Stimulated activated CD4-positive, alpha-beta T cell treated with anti-CD3 and anti-CD28 coated beads, Interleukin-12 subunit alpha, Interleukin-12 subunit beta, amount 100 ng/mL, for 48 hours (primary cell): ENCODE measurements at regions not wholly inside any gene's neighbourhood (a gene's known extent, or its start where the extent isn't known, plus 50 kb on each side); places are given as distances from the start of the nearest gene placed in this dataset.
"Not testable (repeated sequence)": the region's sequence is repeated elsewhere in the genome, so short reads cannot be mapped to it uniquely, and the experiment has no call there.

Experiments used
- DNase-seq, 3 donors: peaks; one replicate each; pipeline ENCODE4 v3.0.0-alpha.2; 2020; ENCODE audit warnings: low read depth in 2 of 3, low spot score in 1 of 3

DNA sequence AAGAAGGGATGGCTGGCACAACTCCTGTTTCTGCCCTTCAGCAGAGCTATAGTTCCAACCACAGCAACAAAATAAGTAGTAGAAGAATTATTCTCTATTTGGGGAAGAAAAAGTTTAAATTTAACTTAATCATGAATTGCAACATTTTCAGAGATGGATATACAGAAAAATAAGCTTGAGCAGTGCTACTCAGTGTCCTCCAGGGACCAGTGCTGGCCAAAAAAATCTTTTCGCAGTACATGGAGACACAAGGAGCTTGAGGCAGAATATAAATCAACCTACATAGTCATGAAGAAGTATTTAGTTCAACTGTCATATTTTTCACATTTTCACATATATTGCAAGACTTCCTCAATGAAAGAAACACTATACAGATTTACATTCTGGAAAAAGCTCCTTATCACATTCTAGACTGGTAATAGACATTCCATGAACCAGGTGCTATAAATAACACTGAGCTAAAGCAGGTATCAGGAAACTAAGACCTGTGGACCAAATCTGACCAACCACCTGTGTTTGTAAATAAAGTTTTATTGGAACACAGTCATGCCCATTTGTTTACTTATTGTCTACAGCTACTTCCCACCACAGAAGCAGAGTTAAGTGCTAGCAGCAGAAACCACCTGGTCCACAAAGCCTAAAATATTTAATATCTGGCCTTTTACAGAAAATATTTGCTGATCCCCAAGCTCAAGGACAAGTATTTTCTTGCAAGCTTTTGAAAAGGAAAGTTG, 101.9 kb downstream of the RGS21 start:
- no peak for DNase-seq

DNA sequence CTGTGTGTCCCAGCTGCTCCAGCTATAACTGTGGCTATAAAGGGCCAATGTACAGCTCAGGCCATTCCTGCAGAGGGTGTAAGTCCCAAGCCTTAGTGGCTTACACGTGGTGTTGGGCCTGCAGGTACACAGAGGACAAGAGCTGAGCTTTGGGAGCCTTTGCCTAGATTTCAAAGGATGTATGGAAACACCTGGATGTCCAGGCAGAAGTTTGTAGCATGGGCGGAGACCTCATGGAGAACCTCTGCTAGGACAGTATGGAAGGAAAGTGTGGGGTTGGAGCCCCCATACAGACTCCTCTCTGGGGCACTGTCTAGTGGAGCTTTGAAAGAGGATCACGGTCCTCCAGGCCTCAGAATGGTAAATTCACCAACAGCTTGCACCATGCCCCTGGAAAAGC, 113.9 kb downstream of the RGS21 start:
- no peak for DNase-seq

DNA sequence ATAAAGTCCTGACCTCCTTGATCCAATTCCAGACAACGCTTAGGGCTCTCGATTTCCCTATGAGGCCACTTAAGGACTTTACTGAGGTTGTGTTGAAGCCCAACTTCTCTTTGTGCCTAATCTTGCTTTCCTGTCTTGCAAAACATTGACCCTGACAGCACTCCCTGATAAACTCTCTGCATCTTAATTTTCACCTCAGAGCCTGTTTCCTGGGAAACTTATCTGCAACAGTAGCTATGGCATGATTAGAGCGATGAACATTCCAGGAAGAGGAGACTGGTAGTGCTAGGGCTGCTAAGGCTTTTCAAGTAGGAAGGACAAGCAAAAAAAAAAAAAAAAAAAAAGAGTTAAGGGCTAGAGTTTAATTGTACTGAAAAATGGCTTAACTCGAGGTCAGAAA, 118.9 kb downstream of the RGS21 start:
- no peak for DNase-seq

DNA sequence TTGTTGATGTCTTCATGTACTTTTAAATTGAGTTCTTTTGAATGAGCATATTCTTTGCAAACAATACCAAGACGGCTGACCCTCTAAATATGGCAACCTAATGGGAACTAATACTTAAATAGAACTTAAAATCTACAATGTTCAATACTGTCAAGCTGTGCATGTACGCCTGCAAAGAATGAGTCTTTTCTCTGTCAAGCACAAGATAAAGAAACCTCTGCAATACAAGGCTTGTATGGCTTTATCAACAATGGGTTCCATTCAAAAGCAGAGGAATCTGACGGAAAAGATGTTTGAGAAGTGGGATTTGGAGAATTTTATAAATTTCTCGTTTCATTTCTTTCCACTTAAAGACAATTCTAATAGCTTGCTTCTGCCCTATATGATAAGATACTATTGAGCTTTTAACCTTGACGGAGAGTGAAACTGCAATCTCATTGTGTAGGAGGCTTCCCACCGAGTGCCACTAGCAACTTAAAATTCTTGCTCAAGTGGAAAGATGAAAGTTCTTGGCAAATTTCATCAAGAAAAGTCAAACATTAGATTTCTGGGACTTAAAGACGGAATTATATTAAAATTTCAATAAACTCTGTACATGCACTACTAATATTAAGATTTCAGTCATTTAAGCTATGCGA, 119.8 kb downstream of the RGS21 start:
- no peak for DNase-seq

DNA sequence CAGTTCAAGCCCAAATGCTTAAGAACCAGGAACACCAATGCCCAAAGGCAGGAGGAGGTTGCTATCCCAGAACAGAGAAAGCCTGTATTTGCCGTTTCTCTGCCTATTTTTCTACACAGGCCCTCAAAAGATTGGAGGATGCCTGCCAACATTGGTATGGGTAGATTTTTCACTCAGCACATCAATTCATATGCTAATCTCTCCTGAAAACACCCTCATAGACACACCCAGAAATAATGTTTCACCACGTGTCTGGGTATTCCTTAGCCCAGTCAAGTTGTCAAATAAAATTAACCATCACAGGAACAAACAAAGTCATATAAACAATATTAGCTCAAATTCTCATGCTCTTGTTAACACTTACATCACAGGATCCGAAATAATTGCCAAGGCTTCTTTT, 121.9 kb downstream of the RGS21 start:
- no peak for DNase-seq

DNA sequence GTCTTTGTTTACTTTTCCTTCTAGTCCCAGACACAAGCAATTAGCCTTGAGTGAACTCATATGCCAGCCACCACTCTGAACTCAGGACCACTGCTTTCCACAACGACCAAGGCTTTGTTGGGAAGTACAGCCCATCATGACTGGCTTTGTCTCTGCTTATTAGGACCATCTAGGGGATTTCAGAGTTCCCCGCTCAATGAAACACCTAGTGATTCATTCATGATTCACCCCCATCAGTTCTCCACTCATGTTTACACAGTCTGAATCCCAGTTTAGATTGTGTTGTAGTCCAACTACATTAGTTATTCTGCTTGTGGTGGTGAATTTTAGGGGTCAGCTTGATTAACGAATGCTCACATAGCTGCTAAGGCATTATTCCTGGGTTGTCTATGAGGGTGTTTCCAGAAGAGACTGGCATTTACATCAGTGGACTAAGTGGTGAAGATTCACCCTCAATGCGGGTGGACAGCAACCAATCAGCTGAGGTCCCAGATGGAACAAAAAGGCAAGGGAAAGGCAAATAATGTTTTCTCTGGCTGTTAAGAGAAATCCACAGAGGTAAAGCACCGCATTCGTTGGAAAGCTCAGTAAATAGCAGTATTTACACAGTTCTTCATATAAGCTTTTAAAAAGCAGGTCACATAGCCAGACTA, 122.7 kb downstream of the RGS21 start:
- no peak for DNase-seq

DNA sequence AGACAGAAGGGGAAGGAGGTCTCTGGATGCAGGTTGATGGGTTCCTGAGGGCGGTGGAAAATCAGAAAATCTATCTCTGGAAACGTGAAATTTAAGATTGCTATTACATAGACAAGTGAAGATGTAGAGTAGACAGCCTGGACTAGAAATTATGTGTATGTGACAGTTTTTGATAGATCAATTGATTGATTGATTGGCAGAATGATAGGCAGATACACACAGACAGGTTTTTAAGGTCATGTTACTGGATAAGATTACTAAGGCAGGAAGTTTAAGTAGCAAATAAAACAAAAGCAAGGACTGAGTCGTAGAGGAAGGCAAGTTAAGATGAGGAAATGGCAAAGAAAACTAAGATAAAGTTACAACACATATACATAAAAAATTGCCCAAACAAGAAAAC, 124.7 kb downstream of the RGS21 start:
- DNase-seq, result no peak

DNA sequence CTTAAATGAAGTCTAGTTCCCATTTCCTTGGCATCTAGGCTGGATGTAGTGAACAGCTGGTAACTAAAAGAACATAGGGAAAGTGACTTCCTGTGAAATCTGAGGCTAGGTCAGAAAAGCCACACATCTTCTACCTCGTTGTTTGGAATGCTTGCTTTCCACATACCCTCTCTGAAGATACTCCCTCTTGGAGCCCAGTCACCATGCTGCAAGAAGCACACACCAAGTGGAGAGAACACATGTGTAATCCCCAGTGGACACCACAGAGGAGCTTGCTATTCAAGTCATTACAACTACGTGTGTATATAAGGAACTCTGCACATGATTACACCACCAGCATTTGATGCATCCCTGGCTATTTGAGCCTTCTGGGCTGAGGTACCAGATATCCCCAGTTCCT, 125.9 kb downstream of the RGS21 start:
- DNase-seq, result no peak

DNA sequence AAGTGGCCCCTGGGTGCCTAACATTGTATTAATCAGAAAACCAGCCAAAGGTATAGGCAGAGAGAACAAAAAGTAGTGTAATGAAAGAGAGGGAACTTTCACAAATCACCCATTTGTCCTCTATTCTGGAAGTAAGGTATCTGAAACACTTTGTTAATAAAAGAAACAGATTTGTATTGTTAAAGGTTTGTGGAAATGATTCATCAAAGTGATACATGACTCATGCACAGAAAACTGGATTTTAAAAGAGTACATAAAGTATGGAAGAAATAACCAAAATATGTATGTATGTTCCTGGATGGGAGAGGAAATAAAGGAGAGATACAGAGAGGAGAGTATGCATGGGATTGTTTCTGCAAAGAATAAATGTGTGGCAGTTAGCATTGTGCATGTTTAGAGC, 126.8 kb downstream of the RGS21 start:
- no peak for DNase-seq

DNA sequence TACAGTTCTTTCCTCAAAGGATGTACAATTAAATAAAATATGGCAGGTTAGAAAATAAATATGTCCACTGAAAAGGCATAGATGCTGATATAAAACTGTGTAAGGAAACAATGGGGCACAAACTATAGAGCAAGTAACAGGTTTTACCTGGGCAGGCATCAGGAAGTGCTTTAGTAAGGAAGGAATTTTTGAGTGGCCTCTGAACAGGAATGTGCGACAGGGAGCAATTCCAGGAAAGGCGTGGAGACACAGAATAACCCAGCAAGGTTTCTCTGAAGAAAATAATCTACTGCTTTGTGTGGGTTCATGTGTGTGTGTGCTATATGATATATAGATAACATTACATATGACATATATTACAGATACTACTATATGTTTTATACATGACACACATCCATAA, 128.4 kb downstream of the RGS21 start:
- no peak for DNase-seq

DNA sequence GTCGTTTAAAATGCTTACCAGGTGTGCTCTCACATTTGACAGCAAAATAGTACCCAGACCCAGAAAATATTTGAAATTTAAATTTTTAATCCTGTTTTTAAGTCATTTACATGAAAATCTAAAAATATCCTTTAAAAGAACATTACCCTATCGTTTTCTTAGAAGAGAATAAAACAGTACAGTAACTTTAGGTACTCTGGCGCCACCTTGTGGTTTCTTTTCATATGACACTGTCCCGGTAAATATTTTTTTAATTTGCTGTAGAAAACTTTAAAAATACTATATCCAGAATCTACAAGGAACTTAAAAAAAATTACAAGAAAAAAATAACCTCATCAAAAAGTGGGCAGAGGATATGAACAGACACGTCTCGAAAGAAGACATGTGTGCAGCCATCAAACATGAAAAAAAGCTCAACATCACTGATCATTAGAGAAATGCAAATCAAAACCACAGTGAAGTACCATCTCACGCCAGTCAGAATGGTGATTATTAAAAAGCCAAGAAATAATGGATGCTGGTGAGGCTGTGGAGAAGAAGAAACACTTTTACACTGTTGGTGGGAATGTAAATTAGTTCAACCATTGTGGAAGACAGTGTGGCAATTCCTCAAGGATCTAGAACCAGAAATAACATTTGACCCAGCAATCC, 129.2 kb downstream of the RGS21 start:
- DNase-seq, result peak in 2 of 3 donors; percentile 19 to 72

DNA sequence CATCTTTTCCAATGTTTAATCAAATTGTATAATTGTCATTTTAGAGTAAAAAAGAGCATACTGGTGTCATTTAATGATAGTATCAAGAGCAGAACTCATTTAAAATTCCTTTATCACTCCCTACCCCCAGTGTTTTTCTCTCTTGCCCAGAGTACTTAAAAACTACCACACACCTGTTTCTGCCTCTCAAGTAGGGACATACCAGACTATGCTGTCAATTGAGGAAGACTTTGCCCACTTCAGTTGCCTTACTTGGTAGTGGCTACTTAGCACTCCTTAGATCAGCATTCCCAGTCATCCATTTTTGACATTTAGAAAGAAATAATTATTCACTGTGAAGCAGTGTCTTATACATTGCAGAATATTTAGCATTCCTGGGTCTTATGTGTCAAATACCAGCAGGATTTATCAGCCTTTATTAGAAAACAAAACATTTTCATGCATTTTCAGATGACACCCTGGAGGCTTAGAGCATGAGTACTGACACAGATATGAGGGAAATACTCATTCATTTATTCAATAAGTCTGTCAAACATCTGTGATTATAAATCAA, 127.5 kb upstream of the RGS1 start:
- no peak for DNase-seq

DNA sequence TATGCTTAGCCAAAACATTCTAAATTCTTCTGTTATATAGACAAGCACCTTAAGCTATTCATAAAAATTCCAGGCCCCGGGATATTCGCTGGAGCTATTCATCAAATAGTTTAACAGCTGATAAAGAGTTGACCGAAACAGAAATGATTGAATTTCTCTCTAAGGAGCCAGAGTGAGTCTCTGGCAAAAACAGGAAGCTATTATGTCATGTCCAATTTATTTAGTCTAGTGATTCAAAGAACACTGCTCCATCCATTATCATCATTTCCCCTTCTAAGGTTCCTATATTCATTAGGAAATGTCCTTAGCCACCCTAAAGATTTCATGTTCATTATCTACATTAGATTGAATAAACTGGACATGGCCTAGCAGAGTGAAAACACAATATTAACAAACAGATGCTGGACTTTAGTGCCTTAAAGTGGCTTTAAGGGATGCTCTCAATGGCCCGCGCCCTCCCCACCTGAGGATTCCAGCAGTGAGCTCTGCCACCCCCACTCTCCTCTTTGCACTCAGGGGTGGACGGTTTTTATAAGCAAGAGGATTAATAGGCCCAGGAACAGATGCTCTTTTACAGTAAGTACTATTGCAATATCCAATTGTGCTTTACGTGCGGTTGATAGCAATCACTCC, 122.1 kb upstream of the RGS1 start:
- no peak for DNase-seq

DNA sequence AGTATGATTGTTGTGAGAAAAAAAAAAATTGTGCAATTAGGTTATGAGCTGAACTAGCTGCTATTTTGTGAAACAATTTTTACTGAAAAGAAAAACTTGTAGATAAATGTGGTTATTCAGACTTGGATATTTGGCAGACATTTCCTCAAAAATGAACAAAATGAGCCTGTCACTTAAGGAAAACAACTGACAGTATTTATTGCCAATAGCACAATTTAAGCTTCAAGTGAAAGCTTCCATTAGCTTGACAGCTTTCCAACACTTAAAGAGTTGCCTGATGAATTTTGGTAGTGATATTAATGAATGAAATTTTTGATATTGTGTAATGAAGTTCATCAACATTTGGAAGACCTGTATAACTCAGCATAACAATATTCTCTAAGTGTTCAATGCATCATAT, 116.1 kb upstream of the RGS1 start:
- DNase-seq, result no peak

DNA sequence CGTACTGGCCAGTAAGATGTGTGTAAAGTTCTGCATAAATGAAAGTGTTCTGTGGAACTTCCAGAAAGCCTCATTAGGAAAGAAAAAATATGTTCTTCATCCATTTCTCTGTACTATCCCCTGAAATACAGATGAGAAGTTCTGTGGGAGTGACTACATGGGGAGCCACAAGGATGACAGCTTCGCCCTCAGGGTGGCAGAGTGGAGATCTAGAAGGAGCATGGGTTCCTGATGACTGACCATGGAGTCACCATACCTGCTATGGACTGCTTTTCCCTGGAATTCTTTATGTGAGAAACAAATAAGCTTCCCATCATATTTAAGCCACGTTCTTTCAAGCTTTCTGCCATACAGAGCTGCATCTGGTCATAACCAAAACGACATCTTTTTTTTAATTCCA, 113.9 kb upstream of the RGS1 start:
- DNase-seq, result no peak

DNA sequence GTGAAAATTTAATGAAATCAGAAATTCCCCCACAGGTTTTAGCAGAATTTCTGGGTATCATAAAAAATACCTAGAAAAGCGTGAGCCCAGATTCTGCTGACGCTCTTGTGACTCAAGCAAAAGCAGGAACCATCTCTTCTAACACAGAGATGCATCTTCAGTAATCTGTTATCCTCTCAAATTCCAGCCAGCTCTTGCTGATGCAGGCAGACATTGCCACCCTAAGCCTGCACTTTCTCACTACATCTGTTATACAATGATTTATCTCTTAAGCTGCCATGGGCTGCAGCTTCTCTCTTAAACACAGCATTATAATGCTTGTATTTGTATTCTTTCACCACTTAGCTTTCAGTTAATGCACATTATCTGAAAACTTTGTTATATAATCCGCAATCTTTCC, 113.0 kb upstream of the RGS1 start:
- no peak for DNase-seq

DNA sequence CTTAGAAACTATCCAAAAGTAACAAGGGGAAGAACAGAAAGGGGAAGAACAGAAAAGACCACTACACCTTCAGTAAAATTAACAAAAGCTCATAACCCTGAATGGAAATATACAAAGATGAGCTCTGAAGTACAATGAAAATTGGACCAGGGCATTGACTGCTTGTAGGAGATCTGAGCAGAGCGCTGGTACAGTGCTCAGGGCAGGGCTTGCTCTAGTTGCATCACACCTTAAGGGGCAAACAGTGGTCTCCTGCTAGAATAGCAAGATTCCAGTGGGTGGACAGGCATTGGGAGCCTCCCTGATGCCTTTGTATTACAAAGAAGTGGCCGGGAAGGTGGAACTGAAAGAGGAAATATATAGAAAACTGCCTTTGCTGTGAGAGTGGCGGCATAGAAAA, 111.9 kb upstream of the RGS1 start:
- no peak for DNase-seq

DNA sequence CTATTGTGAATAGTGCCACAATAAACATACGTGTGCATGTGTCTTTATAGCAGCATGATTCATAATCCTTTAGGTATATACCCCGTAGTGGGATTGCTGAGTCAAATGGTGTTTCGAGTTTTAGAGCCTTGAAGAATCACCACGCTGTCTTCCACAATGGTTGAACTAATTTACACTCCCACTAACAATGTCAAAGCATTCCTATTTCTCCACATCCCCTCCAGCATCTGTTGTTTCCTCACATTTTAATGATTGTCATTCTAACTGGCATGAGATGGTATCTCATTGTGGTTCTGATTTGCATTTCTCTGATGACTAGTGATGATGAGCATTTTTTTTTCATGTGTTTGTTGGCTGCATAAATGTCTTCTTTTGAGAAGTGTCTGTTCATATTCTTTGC, 110.4 kb upstream of the RGS1 start:
- not testable (repeated sequence) for DNase-seq

DNA sequence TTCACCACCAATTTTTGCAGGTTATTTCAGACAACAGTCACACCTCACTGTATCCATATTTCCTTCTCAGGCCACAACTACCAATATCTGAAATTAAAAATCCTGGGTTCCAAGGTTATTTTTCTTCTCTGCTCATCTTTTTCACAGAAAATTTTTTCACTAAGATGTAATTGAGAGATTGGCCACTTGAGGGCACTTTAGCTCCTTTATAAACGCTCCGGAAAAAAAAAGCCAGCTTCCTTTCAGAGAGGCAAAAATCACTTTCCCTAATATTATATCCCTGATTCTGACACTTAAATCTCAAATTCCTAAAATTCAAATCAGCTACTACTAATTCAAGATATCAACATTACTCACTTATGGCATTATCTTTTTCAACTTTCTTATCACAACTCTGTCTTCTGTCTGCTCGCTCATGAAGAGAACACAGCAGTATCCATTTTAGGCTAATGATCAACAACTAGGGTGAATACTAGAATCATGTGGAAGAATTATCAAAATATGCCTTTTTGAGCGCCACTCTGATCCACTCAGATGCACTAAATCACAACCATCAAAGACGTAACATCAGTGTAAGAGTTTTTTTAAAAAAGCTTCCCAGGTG, 101.4 kb upstream of the RGS1 start:
- peak in 1 of 3 donors; percentile 34 for DNase-seq

DNA sequence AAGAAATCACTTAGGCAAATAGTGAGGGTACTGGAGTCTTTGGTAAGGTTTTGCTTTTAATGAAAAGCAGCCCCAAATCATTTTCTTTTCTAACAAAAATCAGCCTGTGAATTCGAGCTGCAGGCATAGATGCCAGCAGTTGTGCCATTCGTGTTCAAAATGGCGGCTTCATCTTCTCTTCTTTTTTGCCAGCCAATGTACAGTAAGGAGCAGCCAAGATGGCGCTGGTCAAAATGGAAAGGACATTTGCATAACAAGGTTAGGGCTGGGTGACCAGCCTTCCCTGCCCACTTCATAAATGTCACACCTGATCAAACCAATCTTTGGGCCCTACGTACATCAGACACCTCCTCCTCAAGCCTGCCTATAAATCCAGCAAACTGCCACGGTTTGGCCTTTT, 100.2 kb upstream of the RGS1 start:
- no peak for DNase-seq

DNA sequence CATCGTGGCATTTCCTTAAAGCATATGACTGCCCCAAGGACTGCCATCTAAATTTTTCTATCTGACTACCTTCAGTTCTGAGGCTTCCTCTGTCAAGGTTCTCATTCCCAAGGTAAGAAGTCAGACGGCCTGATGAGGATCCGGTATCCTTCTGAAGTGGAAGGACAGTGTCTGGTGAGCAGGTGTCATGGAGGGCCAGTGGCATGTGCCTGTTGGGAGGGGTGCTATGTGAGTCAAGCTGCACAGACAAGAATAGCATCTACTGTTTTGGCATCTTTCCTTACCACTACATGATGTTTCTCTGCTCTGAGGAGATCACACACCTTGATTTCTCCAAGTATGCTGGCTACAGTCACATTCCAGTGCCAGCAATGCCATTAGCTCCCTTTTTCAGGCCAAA, 99.6 kb upstream of the RGS1 start:
- no peak for DNase-seq
